ENCODE measurements at regions not wholly inside any gene's neighbourhood (a gene's known extent, or its start where the extent isn't known, plus 50 kb on each side); places are given as distances from the start of the nearest gene placed in this dataset.
A peak's percentile ranks its signal among the peaks of the same experiment; 100 is the strongest.

DNA sequence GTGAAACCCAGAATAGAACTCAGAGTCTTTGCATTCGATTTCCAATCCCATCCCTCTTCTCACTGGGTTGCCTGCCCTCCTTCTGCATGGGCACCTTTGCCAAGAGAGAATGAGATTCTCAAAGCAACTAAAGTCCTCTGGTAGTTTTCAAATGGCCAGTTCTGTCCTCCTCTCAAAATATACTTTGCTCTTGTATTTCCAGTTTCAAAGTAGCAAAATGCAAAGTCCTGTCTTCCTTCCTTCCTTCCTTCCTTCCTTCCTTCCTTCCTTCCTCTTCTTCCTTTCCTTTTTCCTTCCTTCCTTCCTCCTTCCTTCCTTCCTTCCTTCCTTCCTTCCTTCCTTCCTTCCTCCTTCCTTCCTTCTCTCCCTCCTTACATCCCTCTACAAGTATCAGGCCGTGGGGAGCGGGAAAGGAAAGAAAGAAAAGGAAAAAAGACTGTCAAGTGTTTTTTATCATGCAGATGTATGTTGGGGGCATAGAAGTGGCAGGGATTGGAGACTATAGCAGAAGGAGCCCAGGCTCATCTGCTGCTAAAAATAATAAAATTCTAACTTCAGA lies 265.2 kb downstream of the CD83 start:
- H3K4me3 ChIP-seq (replicated peaks; ENCODE audit: insufficient read depth, low read length), result no peak overlapping the region
- TF ChIP-seq, protein P1, sequence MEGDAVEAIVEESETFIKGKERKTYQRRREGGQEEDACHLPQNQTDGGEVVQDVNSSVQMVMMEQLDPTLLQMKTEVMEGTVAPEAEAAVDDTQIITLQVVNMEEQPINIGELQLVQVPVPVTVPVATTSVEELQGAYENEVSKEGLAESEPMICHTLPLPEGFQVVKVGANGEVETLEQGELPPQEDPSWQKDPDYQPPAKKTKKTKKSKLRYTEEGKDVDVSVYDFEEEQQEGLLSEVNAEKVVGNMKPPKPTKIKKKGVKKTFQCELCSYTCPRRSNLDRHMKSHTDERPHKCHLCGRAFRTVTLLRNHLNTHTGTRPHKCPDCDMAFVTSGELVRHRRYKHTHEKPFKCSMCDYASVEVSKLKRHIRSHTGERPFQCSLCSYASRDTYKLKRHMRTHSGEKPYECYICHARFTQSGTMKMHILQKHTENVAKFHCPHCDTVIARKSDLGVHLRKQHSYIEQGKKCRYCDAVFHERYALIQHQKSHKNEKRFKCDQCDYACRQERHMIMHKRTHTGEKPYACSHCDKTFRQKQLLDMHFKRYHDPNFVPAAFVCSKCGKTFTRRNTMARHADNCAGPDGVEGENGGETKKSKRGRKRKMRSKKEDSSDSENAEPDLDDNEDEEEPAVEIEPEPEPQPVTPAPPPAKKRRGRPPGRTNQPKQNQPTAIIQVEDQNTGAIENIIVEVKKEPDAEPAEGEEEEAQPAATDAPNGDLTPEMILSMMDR (IDR thresholded peaks at IDR 0.05; ENCODE audit: insufficient read depth, low read length), result no peak
- no peak for TF ChIP-seq GABPA (IDR thresholded peaks at IDR 0.05; ENCODE audit: low read depth)
- no peak for DNase-seq (ENCODE audit: low read depth in 1 of 2, low spot score in 1 of 2)
- H3K27ac ChIP-seq (replicated peaks), result peak overlapping the region; percentile 40; the same call in 1 of the 2 replicates
- H3K27me3 ChIP-seq (ENCODE audit: insufficient read depth, poor library complexity, severe bottlenecking), result no peaks in the 10 kb centered on the region

DNA sequence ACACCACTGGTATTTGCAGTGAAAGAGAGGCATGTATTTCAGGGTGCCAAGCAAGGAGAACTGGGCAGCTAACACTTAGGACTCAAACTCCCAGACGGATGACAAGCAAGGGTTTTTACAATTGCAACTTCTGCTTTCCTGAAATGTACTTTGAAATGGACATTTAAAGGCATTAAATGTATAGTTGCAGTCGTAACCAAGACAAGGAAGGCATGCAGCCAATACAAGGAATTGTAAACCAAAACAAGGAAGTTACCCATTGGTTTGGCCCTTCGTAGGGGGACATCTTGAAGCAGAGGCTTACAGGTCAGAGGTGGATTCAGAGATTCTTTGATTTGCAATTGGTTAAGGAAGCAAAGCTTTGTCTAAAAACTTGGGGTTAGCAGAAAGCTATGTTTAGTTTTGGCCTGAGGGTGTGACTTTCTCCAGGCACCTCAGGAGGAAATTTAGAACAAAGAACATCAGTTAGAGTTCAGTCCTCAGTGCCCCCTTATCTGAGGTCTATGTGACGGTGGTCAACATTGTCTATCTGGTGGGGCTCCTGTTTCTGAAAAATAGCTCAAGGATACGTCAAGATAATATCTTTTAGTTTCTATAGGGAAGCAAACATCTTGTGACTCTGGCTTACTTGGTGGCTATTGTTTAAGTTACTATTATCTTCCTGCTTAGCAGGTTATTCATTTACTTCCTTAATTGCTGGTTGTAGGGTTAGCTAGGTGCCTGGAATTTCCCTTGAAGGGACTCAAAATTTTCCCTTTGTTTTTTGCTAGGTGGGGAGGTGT lies 266.0 kb downstream of the CD83 start:
- TF ChIP-seq POLR2AphosphoS5 (IDR thresholded peaks at IDR 0.05; ENCODE audit: low read depth) (no peak), GABPA (IDR thresholded peaks at IDR 0.05; ENCODE audit: low read depth) (no peak), SPI1 (IDR thresholded peaks at IDR 0.05; ENCODE audit: borderline replicate concordance, low read depth) (peak; percentile 48; the same call in 1 of the 2 replicates)
- TF ChIP-seq, protein P1 (IDR thresholded peaks at IDR 0.05; ENCODE audit: insufficient read depth, low read length), result no peak
- TF ChIP-seq, protein P2, sequence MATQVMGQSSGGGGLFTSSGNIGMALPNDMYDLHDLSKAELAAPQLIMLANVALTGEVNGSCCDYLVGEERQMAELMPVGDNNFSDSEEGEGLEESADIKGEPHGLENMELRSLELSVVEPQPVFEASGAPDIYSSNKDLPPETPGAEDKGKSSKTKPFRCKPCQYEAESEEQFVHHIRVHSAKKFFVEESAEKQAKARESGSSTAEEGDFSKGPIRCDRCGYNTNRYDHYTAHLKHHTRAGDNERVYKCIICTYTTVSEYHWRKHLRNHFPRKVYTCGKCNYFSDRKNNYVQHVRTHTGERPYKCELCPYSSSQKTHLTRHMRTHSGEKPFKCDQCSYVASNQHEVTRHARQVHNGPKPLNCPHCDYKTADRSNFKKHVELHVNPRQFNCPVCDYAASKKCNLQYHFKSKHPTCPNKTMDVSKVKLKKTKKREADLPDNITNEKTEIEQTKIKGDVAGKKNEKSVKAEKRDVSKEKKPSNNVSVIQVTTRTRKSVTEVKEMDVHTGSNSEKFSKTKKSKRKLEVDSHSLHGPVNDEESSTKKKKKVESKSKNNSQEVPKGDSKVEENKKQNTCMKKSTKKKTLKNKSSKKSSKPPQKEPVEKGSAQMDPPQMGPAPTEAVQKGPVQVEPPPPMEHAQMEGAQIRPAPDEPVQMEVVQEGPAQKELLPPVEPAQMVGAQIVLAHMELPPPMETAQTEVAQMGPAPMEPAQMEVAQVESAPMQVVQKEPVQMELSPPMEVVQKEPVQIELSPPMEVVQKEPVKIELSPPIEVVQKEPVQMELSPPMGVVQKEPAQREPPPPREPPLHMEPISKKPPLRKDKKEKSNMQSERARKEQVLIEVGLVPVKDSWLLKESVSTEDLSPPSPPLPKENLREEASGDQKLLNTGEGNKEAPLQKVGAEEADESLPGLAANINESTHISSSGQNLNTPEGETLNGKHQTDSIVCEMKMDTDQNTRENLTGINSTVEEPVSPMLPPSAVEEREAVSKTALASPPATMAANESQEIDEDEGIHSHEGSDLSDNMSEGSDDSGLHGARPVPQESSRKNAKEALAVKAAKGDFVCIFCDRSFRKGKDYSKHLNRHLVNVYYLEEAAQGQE (IDR thresholded peaks at IDR 0.05; ENCODE audit: insufficient replicate concordance, low read depth), result no peak
- H3K27ac ChIP-seq (replicated peaks), result peak overlapping the region; percentile 40; the same call in 1 of the 2 replicates
- H3K4me3 ChIP-seq (replicated peaks; ENCODE audit: insufficient read depth, low read length), result no peak overlapping the region
- peak in 1 of 2 experiments; percentile 53 for DNase-seq (ENCODE audit: low read depth in 1 of 2, low spot score in 1 of 2)
- H3K27me3 ChIP-seq (ENCODE audit: insufficient read depth, poor library complexity, severe bottlenecking), result no peaks in the 10 kb centered on the region

DNA sequence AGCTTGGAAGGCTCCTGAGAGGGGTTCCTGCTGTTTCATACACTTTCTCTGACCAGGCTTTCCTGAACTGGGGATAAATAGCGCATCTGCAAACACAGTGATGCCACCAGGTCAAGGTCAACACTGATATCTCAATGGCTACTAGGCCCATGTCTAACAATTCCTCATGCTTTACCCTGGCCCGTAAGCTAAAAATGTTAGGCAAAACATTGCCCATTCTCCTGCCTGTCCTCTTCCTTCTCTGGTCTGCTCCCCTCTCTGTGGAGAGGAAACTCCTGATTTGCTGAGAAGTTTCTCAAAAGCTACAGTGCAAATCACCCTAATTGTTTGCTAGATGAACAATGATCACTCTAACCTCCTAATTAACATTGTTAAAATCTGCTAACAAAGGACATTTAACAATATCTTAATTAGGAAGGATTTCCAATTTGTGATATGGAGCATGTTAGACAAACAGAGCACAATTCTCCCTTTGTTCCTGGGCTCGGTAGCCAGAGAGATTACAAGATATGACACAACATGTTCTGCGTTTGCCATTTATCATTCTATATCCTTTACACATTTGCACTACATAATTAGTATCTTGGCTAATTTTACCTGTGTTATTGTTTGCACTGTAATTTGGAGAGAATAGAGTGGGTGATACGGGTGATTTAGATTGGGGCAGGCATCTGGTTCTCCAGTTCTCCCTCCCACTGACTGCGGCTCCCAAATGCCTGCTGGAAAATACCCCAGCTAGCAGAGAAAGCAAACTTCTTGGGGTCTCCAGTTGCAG lies 266.8 kb downstream of the CD83 start:
- TF ChIP-seq SPI1 (IDR thresholded peaks at IDR 0.05; ENCODE audit: borderline replicate concordance, low read depth), result no peak
- TF ChIP-seq, protein P1 (IDR thresholded peaks at IDR 0.05; ENCODE audit: insufficient read depth, low read length), result no peak
- TF ChIP-seq POLR2AphosphoS5 (IDR thresholded peaks at IDR 0.05; ENCODE audit: low read depth), result no peak
- TF ChIP-seq GABPA (IDR thresholded peaks at IDR 0.05; ENCODE audit: low read depth), result no peak
- TF ChIP-seq, protein P2 (IDR thresholded peaks at IDR 0.05; ENCODE audit: insufficient replicate concordance, low read depth), result no peak
- no peaks in the 10 kb centered on the region for H3K27me3 ChIP-seq (ENCODE audit: insufficient read depth, poor library complexity, severe bottlenecking)
- no peak for DNase-seq (ENCODE audit: low read depth in 1 of 2, low spot score in 1 of 2)
- no peak overlapping the region for H3K4me3 ChIP-seq (replicated peaks; ENCODE audit: insufficient read depth, low read length)
- H3K27ac ChIP-seq (replicated peaks), result no peak overlapping the region

Measured in HL-60 (cell line).